GM12875 (cell line): ENCODE measurements at regions not wholly inside any gene's neighbourhood (a gene's known extent, or its start where the extent isn't known, plus 50 kb on each side); places are given as distances from the start of the nearest gene placed in this dataset.

Experiments used
- H3K4me3 ChIP-seq: one replicate; pipeline ENCODE4 v1.5.1; 2011; ENCODE audit warnings: low read depth, low read length, control low read depth
- TF ChIP-seq, protein P1 (sequence below): IDR thresholded peaks from 2 replicates; pipeline ENCODE4 v1.5.1; 2011; ENCODE audit warnings: low read depth, mild to moderate bottlenecking, control low read depth, inconsistent platforms, low read length, moderate library complexity, borderline replicate concordance; ENCODE audit not compliant: insufficient read depth

DNA sequence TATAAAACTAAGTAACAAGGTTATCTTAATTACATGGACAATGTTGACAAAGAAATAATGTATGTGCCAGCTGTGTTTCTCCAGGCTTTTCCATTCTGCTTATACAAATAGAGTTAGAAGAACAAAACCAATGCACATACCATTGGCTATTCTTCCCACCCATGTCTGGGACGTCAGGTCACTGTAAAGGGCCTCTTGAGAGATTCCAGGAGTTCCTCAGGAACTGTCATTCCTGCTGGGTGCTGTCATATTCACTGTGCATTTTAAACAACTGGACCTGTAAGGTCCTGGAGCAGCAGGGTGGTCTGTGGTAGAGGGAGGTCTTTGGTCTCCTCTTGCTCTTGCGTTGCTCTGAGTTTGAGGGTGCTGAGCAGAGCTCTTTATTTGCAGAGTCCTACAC is 74.6 kb upstream of the AP1S2 start:
- TF ChIP-seq, protein P1, sequence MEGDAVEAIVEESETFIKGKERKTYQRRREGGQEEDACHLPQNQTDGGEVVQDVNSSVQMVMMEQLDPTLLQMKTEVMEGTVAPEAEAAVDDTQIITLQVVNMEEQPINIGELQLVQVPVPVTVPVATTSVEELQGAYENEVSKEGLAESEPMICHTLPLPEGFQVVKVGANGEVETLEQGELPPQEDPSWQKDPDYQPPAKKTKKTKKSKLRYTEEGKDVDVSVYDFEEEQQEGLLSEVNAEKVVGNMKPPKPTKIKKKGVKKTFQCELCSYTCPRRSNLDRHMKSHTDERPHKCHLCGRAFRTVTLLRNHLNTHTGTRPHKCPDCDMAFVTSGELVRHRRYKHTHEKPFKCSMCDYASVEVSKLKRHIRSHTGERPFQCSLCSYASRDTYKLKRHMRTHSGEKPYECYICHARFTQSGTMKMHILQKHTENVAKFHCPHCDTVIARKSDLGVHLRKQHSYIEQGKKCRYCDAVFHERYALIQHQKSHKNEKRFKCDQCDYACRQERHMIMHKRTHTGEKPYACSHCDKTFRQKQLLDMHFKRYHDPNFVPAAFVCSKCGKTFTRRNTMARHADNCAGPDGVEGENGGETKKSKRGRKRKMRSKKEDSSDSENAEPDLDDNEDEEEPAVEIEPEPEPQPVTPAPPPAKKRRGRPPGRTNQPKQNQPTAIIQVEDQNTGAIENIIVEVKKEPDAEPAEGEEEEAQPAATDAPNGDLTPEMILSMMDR: no peak
- H3K4me3 ChIP-seq: no peak overlapping the region

- TF ChIP-seq, protein P1: no peak
- no peak overlapping the region for H3K4me3 ChIP-seq
Measured at GRCh38 chrX:15926622-15927021, 72.0 kb upstream of the AP1S2 start.

- H3K4me3 ChIP-seq: no peak overlapping the region
- TF ChIP-seq, protein P1: no peak
Measured at GRCh38 chrX:15918003-15918402, 63.4 kb upstream of the AP1S2 start.

DNA sequence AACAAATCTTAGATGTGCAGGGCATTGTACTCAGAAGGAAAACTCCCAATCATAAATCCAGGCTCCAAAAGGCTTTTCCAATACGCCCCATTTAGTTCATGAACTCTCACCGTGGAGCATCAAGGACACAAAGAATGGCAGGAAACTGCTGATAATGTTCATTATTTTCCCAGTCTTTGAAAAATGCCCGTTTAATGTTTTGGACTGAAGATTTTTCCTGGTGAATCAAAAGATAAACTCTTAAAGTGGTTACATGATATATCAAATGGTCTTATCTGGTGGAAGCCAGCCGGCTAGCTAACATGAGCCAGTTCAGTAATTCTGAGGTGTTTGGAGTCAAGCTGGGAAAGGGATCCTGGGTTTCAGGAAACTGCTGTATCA is 62.1 kb upstream of the AP1S2 start:
- TF ChIP-seq, protein P1: no peak
- H3K4me3 ChIP-seq: no peak overlapping the region

GRCh38 chrX:15915959-15916703 is 61.5 kb upstream of the AP1S2 start:
- TF ChIP-seq, protein P1: no peak
- H3K4me3 ChIP-seq: no peak overlapping the region

DNA sequence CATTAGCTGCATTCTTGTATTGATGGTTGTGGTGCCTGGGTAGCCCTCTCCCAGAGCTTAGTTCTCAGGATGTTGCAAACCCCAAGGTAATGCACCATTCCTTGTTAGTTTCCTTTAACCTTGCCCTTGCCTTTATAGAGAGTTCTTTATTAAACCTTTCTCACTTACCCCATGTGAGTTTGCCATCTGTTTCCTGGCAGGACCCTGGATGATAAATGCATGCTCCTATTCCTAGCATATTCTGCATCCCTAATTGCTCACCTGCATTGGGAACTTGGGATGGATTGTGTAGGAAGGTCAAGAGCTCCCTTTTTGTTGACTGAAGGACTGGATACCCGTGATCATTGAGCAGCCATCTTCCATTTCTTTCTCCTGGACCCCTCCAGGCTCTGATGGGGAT is 59.9 kb upstream of the AP1S2 start:
- H3K4me3 ChIP-seq: no peak overlapping the region
- TF ChIP-seq, protein P1: no peak

DNA sequence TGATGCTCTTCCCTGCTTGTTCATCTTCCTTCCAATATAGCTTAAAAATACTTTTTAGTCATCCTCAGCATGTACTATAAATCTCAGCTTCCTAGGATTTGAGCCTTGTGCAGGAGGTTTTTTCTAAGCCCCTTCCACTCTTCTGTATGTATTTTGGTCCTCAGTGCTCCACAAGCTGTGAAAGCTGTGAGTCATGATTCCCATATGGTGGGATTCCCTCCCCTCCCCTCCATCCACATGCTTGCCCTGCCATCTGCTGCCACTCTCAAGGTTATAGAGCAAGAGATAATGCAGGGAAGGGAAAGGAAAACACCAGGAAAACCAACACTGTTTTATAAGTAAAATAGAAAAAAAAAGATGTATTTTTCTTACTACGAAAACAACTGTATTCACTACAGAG is 58.5 kb upstream of the AP1S2 start:
- no peak overlapping the region for H3K4me3 ChIP-seq
- TF ChIP-seq, protein P1: no peak
